Esophagus squamous epithelium (tissue), 5 donors: ENCODE measurements at regions not wholly inside any gene's neighbourhood (a gene's known extent, or its start where the extent isn't known, plus 50 kb on each side); places are given as distances from the start of the nearest gene placed in this dataset.

Experiments
- DNase-seq: peaks from one replicate; lab custom pipeline; 2025; lab: John Stamatoyannopoulos, UW
- H3K27ac ChIP-seq, 4 donors: fragments of 200-600 bp; sonication (generic); one replicate each; pipeline ENCODE4 v1.5.1; 2016 to 2019; ENCODE audit warnings: mild to moderate bottlenecking in 1 of 4
- H3K27me3 ChIP-seq, 4 donors: fragments of 200-600 bp; sonication (generic); 1 replicate in 3 of 4; 2 replicates in 1 of 4; pipeline versions ENCODE4 v1.5.1 to v1.6.0; 2017 to 2021; ENCODE audit warnings: antibody characterized with exemption in 1 of 4
- H3K36me3 ChIP-seq, 3 donors: fragments of 200-600 bp; sonication (generic); one replicate each; pipeline ENCODE4 v1.5.1; 2016 to 2019
- H3K4me1 ChIP-seq, 3 donors: fragments of 200-600 bp; sonication (generic); one replicate each; pipeline ENCODE4 v1.5.1; 2017 to 2019
- H3K4me3 ChIP-seq, 4 donors: fragments of 200-600 bp; sonication (generic); 1 replicate in 3 of 4; 2 replicates in 1 of 4; pipeline ENCODE4 v1.5.1; 2016 to 2019; ENCODE audit warnings: mild to moderate bottlenecking in 2 of 4, moderate library complexity in 1 of 4
- H3K9me3 ChIP-seq, 3 donors: fragments of 200-600 bp; sonication (generic); one replicate each; pipeline ENCODE4 v1.5.1; 2016 to 2019
- CTCF ChIP-seq, 6 experiments: fragments of 450-650 bp in 4 of 6; fragments of 200-600 bp in 2 of 6; sonication (generic) in 2 of 6; IDR thresholded peaks; one replicate each; pipeline ENCODE4 v1.5.1; 2016 to 2019; ENCODE audit warnings: antibody characterized with exemption in 6 of 6, mild to moderate bottlenecking in 4 of 6, moderate library complexity in 4 of 6
- POLR2A ChIP-seq, 4 donors: fragments of 450-650 bp; IDR thresholded peaks; one replicate each; pipeline ENCODE4 v1.6.1; 2017; ENCODE audit warnings: antibody characterized with exemption in 4 of 4, mild to moderate bottlenecking in 4 of 4, moderate library complexity in 3 of 4
- WGBS, 2 donors: methylation state at CpG; one replicate each; pipeline ENCODE4 v1.1.5; 2018; 5-methylcytosine and 5-hydroxymethylcytosine counted together
- intact Hi-C: fragments of 100-400 bp; cut with DNase I; formaldehyde crosslinking; loops from one replicate; pipeline ENCODE4 v1.15.0; 2022
- donor health status: DM: yes; HTN: yes; CAD: no.

- no peak for TF ChIP-seq POLR2A (IDR thresholded peaks at IDR 0.05)
- no peak for TF ChIP-seq CTCF (IDR thresholded peaks at IDR 0.05)
- Histone ChIP-seq H3K36me3 (no peaks in the 10 kb centered on the region), H3K9me3 (no peaks in the 10 kb centered on the region), H3K4me3 (no peak overlapping the region), H3K27me3 (peaks cover 0 to 4% (median 0%) of the 10 kb centered on the region in 4 donors), H3K4me1 (no peaks in the 10 kb centered on the region), H3K27ac (no peak overlapping the region)
- intact Hi-C loops = no loop called here
- 63 to 77% methylated on average over 4 of the region's 4 CpGs for WGBS, 2 donors
- DNase-seq = no peak
Observed at GRCh38 chr11:134614141-134614540, 202.1 kb upstream of the B3GAT1 start.

- TF ChIP-seq POLR2A (IDR thresholded peaks at IDR 0.05) (no peak), CTCF (IDR thresholded peaks at IDR 0.05) (no peak)
- Histone ChIP-seq H3K36me3 (no peaks in the 10 kb centered on the region), H3K27ac (no peak overlapping the region), H3K9me3 (no peaks in the 10 kb centered on the region), H3K27me3 (peaks cover 0 to 4% (median 0%) of the 10 kb centered on the region in 4 donors), H3K4me1 (no peaks in the 10 kb centered on the region), H3K4me3 (no peak overlapping the region)
- 91 to 94% methylated on average over 8 to 9 of the region's 9 CpGs for WGBS, 2 donors
- no peak for DNase-seq
- intact Hi-C loops = no loop called here
Observed at GRCh38 chr11:134613646-134614045, 201.6 kb upstream of the B3GAT1 start.

- intact Hi-C loops = no loop called here
- Histone ChIP-seq H3K9me3 (no peaks in the 10 kb centered on the region), H3K4me1 (no peaks in the 10 kb centered on the region), H3K27ac (no peak overlapping the region), H3K36me3 (no peaks in the 10 kb centered on the region), H3K27me3 (peaks cover 0 to 11% (median 0%) of the 10 kb centered on the region in 4 donors), H3K4me3 (no peak overlapping the region)
- WGBS, 2 donors = 73 to 74% methylated on average over 11 to 12 of the region's 12 CpGs
- TF ChIP-seq CTCF (IDR thresholded peaks at IDR 0.05) (no peak), POLR2A (IDR thresholded peaks at IDR 0.05) (no peak)
- DNase-seq = no peak
Observed at GRCh38 chr11:134612140-134613030, 200.3 kb upstream of the B3GAT1 start.

- no peaks in the 10 kb centered on the region for H3K9me3 ChIP-seq
- DNase-seq = no peak
- no peaks in the 10 kb centered on the region for H3K36me3 ChIP-seq
- WGBS, 2 donors = 73 to 85% methylated on average over 3 to 5 of the region's 8 CpGs
- H3K4me3 ChIP-seq = no peak overlapping the region
- H3K27ac ChIP-seq = no peak overlapping the region
- intact Hi-C loops = no loop called here
- H3K27me3 ChIP-seq = peaks cover 0 to 15% (median 0%) of the 10 kb centered on the region in 4 donors
- TF ChIP-seq CTCF (IDR thresholded peaks at IDR 0.05) = no peak
- TF ChIP-seq POLR2A (IDR thresholded peaks at IDR 0.05) = no peak
- H3K4me1 ChIP-seq = no peaks in the 10 kb centered on the region
Observed at GRCh38 chr11:134611537-134611936, 199.5 kb upstream of the B3GAT1 start.

GRCh38 chr11:134610116-134610910, 198.3 kb upstream of the B3GAT1 start:
- Histone ChIP-seq H3K4me1 (no peaks in the 10 kb centered on the region), H3K9me3 (no peaks in the 10 kb centered on the region), H3K4me3 (no peak overlapping the region), H3K36me3 (no peaks in the 10 kb centered on the region), H3K27ac (no peak overlapping the region), H3K27me3 (peaks cover 0 to 15% (median 0%) of the 10 kb centered on the region in 4 donors)
- intact Hi-C loops = no loop called here
- TF ChIP-seq CTCF (IDR thresholded peaks at IDR 0.05) (no peak), POLR2A (IDR thresholded peaks at IDR 0.05) (no peak)
- WGBS, 2 donors = 65 to 68% methylated on average over 8 to 17 of the region's 23 CpGs
- DNase-seq = no peak
